Left ventricle myocardium inferior (tissue), 1 donor: ENCODE measurements at regions not wholly inside any gene's neighbourhood (a gene's known extent, or its start where the extent isn't known, plus 50 kb on each side); places are given as distances from the start of the nearest gene placed in this dataset.

Experiments
- DNase-seq: peaks from one replicate; pipeline ENCODE4 v3.0.0-alpha.2; 2020
- H3K27ac ChIP-seq: fragments of 200-600 bp; replicated peaks from 2 replicates; pipeline ENCODE4 v1.8.0; 2021
- H3K27me3 ChIP-seq: fragments of 200-600 bp; 2 replicates; pipeline ENCODE4 v1.8.0; 2021; ENCODE audit warnings: low read depth
- H3K36me3 ChIP-seq: fragments of 200-600 bp; 2 replicates; pipeline ENCODE4 v1.8.0; 2021
- H3K4me1 ChIP-seq: fragments of 200-600 bp; 2 replicates; pipeline ENCODE4 v1.8.0; 2021
- H3K4me3 ChIP-seq: fragments of 200-600 bp; 2 replicates; pipeline ENCODE4 v1.8.0; 2021; ENCODE audit warnings: mild to moderate bottlenecking, moderate library complexity
- H3K9me3 ChIP-seq: fragments of 200-600 bp; replicated peaks from 2 replicates; pipeline ENCODE4 v1.8.0; 2021
- intact Hi-C: fragments of 100-400 bp; cut with micrococcal nuclease; formaldehyde crosslinking; loops from one replicate; pipeline ENCODE4 v1.11.0; 2022
- TF ChIP-seq, protein P1 (sequence below): fragments of 200-600 bp; IDR thresholded peaks from 2 replicates; pipeline ENCODE4 v1.8.0; 2021; ENCODE audit warnings: antibody characterized with exemption, mild to moderate bottlenecking, borderline replicate concordance
- donor health status: DM: no; HTN: yes; CAD: no; lungs with severe emphysema.

DNA sequence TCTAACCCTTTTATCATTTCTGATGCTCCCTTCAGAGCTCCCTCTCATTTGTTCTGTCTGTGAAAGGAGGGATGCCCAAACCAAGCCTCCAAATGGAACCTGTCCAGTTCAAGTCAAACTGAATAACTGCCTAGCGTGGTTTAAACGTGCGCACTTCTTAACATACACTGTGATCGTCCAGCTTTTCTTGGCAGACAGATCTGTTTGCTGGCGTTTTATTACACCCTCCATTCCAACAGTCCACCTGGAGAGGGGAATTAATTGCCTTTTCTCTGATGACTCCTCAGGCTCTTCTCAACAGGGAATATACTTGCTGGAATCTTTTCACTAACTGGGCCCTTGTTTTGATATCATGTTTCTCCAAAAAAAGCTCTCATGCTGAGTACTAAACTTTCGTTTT is 379.2 kb upstream of the POU3F3 start:
- Histone ChIP-seq H3K36me3 (no peaks in the 10 kb centered on the region), H3K27ac (no peak overlapping the region), H3K9me3 (no peaks in the 10 kb centered on the region), H3K4me1 (no peaks in the 10 kb centered on the region), H3K27me3 (no peaks in the 10 kb centered on the region), H3K4me3 (no peak overlapping the region)
- no peak for DNase-seq
- TF ChIP-seq, protein P1, sequence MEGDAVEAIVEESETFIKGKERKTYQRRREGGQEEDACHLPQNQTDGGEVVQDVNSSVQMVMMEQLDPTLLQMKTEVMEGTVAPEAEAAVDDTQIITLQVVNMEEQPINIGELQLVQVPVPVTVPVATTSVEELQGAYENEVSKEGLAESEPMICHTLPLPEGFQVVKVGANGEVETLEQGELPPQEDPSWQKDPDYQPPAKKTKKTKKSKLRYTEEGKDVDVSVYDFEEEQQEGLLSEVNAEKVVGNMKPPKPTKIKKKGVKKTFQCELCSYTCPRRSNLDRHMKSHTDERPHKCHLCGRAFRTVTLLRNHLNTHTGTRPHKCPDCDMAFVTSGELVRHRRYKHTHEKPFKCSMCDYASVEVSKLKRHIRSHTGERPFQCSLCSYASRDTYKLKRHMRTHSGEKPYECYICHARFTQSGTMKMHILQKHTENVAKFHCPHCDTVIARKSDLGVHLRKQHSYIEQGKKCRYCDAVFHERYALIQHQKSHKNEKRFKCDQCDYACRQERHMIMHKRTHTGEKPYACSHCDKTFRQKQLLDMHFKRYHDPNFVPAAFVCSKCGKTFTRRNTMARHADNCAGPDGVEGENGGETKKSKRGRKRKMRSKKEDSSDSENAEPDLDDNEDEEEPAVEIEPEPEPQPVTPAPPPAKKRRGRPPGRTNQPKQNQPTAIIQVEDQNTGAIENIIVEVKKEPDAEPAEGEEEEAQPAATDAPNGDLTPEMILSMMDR, result no peak
- intact Hi-C loops, result no loop called here

DNA sequence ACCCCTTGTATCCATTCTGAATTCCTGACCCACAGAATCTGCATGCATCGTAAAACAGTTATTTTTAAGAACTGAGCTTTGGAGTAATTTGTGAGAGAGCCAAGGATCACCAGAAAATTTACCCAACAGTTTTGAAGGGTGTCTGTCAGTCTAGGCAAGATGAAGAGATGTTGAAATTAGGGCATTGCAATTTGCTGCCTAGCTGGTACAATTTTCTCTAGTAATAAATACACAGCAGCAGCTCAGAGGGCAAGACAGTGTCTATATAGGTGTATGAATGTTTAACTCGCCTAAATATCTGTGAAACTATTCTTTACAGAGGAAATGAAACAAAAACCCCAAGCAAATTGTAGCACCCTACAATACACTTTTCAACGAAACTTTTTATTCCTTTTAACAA is 377.8 kb upstream of the POU3F3 start:
- no peaks in the 10 kb centered on the region for H3K4me1 ChIP-seq
- TF ChIP-seq, protein P1, result no peak
- H3K9me3 ChIP-seq, result no peaks in the 10 kb centered on the region
- no peak overlapping the region for H3K4me3 ChIP-seq
- no peak overlapping the region for H3K27ac ChIP-seq
- intact Hi-C loops, result no loop called here
- H3K36me3 ChIP-seq, result no peaks in the 10 kb centered on the region
- no peak for DNase-seq
- no peaks in the 10 kb centered on the region for H3K27me3 ChIP-seq

GRCh38 chr2:104476563-104476988 is 377.3 kb upstream of the POU3F3 start:
- no peaks in the 10 kb centered on the region for H3K4me1 ChIP-seq
- H3K9me3 ChIP-seq, result no peaks in the 10 kb centered on the region
- H3K36me3 ChIP-seq, result no peaks in the 10 kb centered on the region
- no peak overlapping the region for H3K27ac ChIP-seq
- intact Hi-C loops, result no loop called here
- H3K27me3 ChIP-seq, result no peaks in the 10 kb centered on the region
- H3K4me3 ChIP-seq, result no peak overlapping the region
- TF ChIP-seq, protein P1, result no peak
- no peak for DNase-seq

GRCh38 chr2:104481341-104481740 is 372.6 kb upstream of the POU3F3 start:
- Histone ChIP-seq H3K9me3 (no peaks in the 10 kb centered on the region), H3K27me3 (no peaks in the 10 kb centered on the region), H3K27ac (no peak overlapping the region), H3K36me3 (no peaks in the 10 kb centered on the region), H3K4me3 (no peak overlapping the region), H3K4me1 (no peaks in the 10 kb centered on the region)
- intact Hi-C loops, result no loop called here
- DNase-seq, result no peak
- TF ChIP-seq, protein P1, result no peak

DNA sequence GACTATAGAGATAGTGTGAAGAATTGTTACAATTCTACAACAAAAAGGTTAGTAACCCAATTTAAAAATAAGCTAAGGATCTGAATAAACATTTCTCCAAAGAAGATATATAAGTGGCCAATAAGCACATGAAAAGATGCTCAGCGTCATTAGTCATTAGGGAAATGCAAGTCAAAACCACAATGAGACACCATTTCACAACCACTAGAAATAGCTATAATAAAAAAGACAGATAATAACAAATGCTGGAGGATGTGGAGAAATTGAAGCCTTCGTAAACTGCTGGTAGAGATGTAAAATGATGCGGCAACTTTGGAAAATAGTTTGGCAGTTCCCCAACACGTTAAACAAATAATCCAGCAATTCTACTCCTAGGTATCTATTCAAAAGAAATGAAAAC is 366.5 kb upstream of the POU3F3 start:
- Histone ChIP-seq H3K4me1 (no peaks in the 10 kb centered on the region), H3K9me3 (no peaks in the 10 kb centered on the region), H3K4me3 (no peak overlapping the region), H3K27me3 (no peaks in the 10 kb centered on the region), H3K27ac (no peak overlapping the region), H3K36me3 (no peaks in the 10 kb centered on the region)
- TF ChIP-seq, protein P1, result no peak
- intact Hi-C loops, result no loop called here
- DNase-seq, result no peak

DNA sequence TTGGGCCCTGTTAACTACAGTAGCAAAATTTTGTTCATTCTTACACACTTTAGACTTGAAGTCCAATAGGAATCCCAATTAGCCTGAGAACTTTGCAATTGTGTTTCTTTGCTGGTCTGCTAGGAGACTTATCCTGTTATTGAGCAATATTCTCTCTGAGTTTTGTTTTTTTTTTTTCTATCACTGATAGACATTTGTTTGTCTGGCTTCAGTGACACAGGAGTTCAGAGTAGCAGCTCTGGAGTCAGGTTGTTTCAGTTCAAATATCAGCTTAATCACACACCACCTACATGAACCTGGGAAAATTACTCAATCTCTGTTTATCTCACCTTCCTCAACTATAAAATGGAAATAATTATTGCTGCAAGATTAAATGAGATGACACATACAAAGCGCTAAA is 360.2 kb upstream of the POU3F3 start:
- H3K27me3 ChIP-seq, result peaks cover 4% of the 10 kb centered on the region
- no peaks in the 10 kb centered on the region for H3K36me3 ChIP-seq
- TF ChIP-seq, protein P1, result no peak
- H3K4me3 ChIP-seq, result no peak overlapping the region
- intact Hi-C loops, result no loop called here
- no peaks in the 10 kb centered on the region for H3K9me3 ChIP-seq
- no peaks in the 10 kb centered on the region for H3K4me1 ChIP-seq
- H3K27ac ChIP-seq, result no peak overlapping the region
- no peak for DNase-seq
